ENCODE measurements at regions not wholly inside any gene's neighbourhood (a gene's known extent, or its start where the extent isn't known, plus 50 kb on each side); places are given as distances from the start of the nearest gene placed in this dataset.
A peak's percentile ranks its signal among the peaks of the same experiment; 100 is the strongest.
"Not testable (repeated sequence)": the region's sequence is repeated elsewhere in the genome, so short reads cannot be mapped to it uniquely, and the experiment has no call there.

GRCh38 chr14:71331403-71331802, 424.1 kb downstream of the PCNX1 start:
- no peak for DNase-seq

GRCh38 chr14:71332476-71332875, 425.2 kb downstream of the PCNX1 start:
- DNase-seq = no peak

- DNase-seq = no peak
These were observed 426.4 kb downstream of the PCNX1 start for GRCh38 chr14:71333705-71334104.

DNA sequence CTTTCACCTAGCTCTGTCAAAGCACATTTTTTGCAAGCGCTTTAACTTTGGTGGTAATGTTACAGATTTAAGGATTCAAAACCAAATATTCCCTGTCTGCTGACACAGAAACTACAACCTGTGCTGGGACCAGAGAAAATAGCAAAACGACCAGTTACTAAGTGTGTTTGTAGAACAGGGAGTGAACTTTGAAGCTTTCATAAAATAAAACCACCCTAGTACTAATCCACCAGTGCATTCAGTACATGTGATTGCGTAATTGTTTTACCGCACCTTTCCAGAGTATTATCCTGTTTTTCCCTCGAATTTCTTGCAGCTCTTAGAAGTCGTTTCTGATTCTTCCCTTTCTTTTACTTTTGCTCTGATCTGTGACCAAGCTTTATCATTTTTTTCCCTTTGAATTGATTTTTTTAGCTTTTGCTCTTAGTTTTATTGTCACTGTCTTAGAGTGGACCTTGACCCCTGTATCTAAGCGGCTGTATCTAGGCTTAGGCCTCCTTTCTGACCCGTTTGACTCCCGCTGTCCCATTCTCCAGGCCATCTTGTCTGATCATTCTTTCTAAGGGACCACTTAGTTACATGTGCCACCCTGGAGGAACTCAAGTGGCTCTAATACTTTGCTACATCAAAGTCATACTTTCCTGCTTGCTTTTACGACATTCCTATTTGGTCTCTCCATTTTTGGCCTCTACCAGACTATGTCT, 429.4 kb downstream of the PCNX1 start:
- DNase-seq = no peak

GRCh38 chr14:71338153-71338552, 430.9 kb downstream of the PCNX1 start:
- peak; percentile 6 to 25 for DNase-seq

- DNase-seq = no peak
These were observed 432.6 kb downstream of the PCNX1 start for GRCh38 chr14:71339650-71340415.

- no peak for DNase-seq
These were observed 433.9 kb downstream of the PCNX1 start for GRCh38 chr14:71341156-71341555.

DNA sequence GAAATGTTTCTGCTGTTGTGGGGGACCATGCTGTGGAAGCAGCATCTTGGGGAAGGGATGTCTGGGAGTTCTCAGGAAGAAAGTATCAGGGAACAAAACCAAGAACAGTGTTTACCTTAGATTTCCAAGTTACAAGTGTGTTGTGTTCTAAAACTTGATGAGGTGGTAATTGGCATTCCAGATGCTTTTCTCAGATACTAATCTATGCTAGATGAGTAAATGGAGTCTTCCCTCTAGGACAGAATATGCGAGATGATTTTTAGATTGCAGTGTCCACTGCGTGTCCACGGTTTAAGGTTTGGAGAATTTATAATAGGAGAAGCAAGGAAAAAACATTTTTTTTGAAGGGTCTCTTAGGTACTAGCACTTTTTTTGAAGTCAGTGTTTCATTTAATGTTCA, 436.5 kb downstream of the PCNX1 start:
- DNase-seq = no peak

DNA sequence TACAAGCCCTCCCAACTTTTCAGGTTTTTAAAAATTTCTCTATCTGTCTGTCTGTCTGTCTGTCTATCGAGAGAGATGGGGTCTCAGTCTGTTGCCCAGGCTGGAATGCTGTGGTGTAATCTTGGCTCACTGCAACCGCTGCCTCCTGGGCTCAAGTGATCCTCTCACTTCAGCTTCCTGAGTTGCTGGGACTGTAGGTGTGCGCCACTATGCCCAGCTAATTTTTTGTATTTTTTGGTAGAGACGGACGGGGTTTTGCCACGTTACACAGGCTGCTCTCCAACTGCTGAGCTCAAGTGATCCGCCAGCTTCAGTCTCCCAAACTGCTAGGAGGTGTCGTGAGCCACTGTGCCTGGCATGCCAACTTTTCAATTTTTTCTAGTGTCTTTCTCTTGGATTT, 437.2 kb downstream of the PCNX1 start:
- DNase-seq = no peak

- no peak for DNase-seq
These were observed 439.4 kb downstream of the PCNX1 start for GRCh38 chr14:71346685-71347084.

DNA sequence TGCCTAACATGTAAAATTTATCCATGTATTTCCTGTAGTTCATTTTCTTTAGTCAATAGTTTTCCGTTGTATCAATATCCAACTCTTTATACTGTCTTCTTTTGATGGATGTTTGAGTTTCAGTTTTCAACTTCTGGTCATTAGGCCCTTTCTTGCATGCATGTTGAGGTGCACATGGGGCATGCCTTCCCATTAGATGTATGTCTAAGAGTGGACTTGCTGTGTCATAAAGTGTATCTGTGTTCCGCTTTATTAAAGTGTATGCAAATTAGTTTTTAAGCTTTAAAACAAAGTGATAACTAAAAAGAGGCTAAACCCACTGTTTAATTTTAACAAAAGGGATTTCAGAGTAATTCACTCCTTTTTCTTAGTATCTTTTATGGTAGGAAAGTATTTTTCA, 441.1 kb downstream of the PCNX1 start:
- no peak for DNase-seq

DNA sequence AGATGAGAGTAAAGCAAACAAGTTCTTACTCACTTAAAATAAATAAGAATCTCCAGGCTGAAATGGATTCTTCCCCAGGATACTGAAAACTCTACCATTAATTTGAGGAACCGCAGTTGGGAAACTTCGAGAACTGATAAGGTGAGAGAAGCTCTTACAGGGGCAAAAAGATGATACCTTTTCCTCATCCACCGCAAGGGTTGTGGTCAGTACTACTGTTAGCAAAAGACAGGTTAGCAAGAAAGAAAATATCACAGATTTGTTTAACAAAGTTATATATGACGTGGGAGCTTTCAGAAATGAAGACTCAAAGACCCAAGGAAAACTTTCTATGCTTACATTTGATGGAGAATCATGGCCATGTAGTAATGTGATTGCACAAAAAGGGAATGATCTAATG, 441.6 kb downstream of the PCNX1 start:
- no peak for DNase-seq

GRCh38 chr14:71354142-71354541, 446.9 kb downstream of the PCNX1 start:
- DNase-seq = no peak

GRCh38 chr14:71354801-71355200, 447.5 kb downstream of the PCNX1 start:
- DNase-seq = no peak

GRCh38 chr14:71355324-71356201, 448.3 kb downstream of the PCNX1 start:
- no peak for DNase-seq

DNA sequence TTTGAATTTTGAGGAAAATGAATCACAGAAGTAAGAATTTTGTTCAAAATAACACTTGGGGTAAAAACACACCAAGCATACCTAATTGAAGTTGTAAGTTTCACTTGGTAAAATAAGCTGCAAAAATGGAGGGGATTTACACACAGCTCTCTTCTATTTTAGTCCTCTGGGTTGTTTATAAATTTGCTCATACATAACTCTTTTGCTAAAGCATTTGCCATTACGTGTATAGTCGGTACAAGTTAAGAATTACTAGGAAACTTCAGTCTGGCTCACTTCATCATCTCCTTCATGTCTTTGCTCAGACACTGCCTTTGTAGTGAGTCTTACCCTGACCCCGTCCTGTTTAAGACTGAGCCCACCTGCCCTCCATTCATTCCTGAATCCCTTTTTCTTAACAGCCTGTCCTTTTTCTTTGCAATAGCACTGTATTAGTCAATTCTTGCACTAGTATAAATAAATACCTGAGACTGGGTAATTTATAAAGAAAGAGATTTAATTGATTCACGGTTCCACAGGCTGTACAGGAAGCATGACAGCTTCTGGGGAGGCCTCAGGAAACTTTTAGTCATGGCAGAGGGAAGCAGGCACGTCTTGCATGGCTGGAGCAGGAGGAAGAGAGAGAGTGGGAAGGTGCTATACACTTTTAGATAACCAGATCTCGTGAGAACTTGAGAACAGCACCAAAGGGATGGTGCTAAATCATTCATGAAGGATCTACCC, 451.1 kb downstream of the PCNX1 start:
- no peak for DNase-seq

DNA sequence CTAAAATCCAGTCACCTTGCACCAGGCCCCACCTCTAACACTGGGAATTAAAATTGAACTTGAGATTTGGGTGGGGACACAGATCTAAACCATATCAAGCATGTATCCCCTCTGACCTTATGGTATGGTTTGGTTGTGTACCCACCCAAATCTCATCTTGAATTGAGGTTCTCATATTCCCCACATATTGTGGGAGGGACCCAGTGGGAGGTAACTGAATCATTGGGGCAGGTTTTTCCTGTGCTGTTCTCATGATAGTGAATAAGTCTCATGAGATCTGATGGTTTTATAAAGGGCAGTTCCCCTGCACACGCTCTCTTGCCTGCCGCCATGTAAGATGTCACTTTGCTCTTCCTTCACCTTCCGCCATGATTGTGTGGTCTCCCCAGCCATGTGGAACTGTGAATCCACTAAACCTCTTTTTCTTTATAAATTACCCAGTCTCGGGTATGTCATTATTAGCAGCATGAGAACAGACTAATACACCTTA, 451.7 kb downstream of the PCNX1 start:
- not testable (repeated sequence) for DNase-seq

GRCh38 chr14:71359823-71360222, 452.6 kb downstream of the PCNX1 start:
- no peak for DNase-seq

- no peak for DNase-seq
These were observed 454.1 kb downstream of the PCNX1 start for GRCh38 chr14:71361336-71361735.

- no peak for DNase-seq
These were observed 454.6 kb downstream of the PCNX1 start for GRCh38 chr14:71361874-71362273.

DNA sequence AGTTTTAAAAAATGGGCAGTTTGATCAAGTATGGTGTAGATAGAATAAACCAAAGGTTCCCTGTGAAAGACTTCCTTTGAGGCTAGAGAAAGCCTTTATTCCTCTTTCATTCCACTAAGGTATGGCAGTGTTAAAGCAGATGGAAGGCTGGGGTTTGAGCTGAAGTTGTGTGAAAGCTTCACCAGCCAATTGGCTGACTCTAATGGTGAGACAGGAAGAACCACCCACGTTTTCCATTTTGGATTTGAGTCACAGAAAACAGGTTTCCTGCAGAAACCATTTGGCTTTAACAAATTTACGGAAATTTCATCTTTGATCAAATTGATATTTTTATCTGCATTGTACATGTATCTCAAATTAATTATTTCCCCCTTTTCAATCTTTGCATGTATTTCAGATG, 455.0 kb downstream of the PCNX1 start:
- DNase-seq = no peak

DNA sequence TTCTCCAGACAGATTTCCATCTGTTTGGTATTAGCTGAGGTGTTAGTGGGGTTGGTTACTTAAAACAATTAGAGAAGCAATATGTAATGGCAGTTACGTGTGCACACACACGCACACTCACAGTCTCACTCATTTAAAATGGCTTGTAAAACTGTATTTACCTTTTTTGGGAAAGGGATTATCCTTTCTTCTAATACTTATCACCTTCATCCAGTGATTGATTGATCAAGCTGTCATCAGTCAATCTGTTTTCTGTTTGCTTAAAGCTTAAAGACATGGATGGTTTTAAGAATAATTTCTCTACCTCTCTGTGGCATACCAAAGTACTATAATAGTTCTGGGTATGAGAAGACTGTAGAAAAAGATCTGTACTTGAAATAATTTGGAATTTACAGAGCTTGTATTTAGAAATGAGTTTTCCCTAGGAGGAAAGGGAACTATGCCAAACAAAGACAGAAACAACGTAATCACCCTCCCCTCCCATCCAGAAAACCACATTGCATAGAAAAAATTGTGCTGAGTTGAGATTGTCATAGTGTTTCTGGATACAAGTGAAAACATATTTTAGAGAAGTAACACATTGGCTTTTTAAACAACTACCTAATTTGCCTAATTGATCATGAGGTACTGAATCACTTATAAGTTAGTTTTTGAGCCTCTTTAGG, 455.8 kb downstream of the PCNX1 start:
- DNase-seq = no peak

Data from SHP77 (cell line).